ENCODE measurements at regions not wholly inside any gene's neighbourhood (a gene's known extent, or its start where the extent isn't known, plus 50 kb on each side); places are given as distances from the start of the nearest gene placed in this dataset.

GRCh38 chr15:69951256-69951897, 146.3 kb downstream of the TLE3 start:
- TF ChIP-seq, protein P1, sequence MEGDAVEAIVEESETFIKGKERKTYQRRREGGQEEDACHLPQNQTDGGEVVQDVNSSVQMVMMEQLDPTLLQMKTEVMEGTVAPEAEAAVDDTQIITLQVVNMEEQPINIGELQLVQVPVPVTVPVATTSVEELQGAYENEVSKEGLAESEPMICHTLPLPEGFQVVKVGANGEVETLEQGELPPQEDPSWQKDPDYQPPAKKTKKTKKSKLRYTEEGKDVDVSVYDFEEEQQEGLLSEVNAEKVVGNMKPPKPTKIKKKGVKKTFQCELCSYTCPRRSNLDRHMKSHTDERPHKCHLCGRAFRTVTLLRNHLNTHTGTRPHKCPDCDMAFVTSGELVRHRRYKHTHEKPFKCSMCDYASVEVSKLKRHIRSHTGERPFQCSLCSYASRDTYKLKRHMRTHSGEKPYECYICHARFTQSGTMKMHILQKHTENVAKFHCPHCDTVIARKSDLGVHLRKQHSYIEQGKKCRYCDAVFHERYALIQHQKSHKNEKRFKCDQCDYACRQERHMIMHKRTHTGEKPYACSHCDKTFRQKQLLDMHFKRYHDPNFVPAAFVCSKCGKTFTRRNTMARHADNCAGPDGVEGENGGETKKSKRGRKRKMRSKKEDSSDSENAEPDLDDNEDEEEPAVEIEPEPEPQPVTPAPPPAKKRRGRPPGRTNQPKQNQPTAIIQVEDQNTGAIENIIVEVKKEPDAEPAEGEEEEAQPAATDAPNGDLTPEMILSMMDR (IDR thresholded peaks at IDR 0.05) = no peak
- TF ChIP-seq POLR2A (IDR thresholded peaks at IDR 0.05) = no peak
